ENCODE measurements at regions not wholly inside any gene's neighbourhood (a gene's known extent, or its start where the extent isn't known, plus 50 kb on each side); places are given as distances from the start of the nearest gene placed in this dataset.

- H3K9ac ChIP-seq (ENCODE audit: low read length) = no peak overlapping the region
- H2BK120ac ChIP-seq (ENCODE audit: insufficient read depth, low read length, poor library complexity) = no peak overlapping the region
- H4K91ac ChIP-seq (ENCODE audit: low read depth, low read length) = no peak overlapping the region
- WGBS (ENCODE audit: extremely low coverage, insufficient coverage, insufficient read length) = no CpG with 5 or more reads among the region's 1 CpG
- H3K27ac ChIP-seq (ENCODE audit: low read depth, low read length) = no peak overlapping the region
- no peaks in the 10 kb centered on the region for H3K4me1 ChIP-seq (ENCODE audit: control insufficient read depth in 1 of 2, insufficient read depth in 2 of 2, low read length in 2 of 2)
- DNase-seq = no peak
- no peak overlapping the region for H2BK5ac ChIP-seq (ENCODE audit: low read depth, low read length, poor library complexity)
- H3K14ac ChIP-seq (ENCODE audit: low read length) = no peak overlapping the region
- no peak overlapping the region for H3K4me2 ChIP-seq (ENCODE audit: low read length)
- H3K27me3 ChIP-seq (ENCODE audit: insufficient read depth, low read length) = no peaks in the 10 kb centered on the region
- no peak overlapping the region for H3K4ac ChIP-seq (ENCODE audit: low read depth, low read length)
- H3K23ac ChIP-seq (ENCODE audit: low read length) = no peak overlapping the region
- no peaks in the 10 kb centered on the region for H3K36me3 ChIP-seq (ENCODE audit: control insufficient read depth in 1 of 2, insufficient read depth in 2 of 2, low read length in 2 of 2)
- H3K18ac ChIP-seq (ENCODE audit: low read length) = no peak overlapping the region
- H2AK5ac ChIP-seq (ENCODE audit: low read length) = no peak overlapping the region
- no peak overlapping the region for H2AFZ ChIP-seq (ENCODE audit: insufficient read depth, low read length, poor library complexity)
- H3K9me3 ChIP-seq (ENCODE audit: insufficient read depth, low read depth, low read length) = no peaks in the 10 kb centered on the region
- no peaks in the 10 kb centered on the region for H3K79me2 ChIP-seq (ENCODE audit: control insufficient read depth, insufficient read depth, low read length, poor library complexity)
- H4K8ac ChIP-seq (ENCODE audit: low read depth, low read length) = no peak overlapping the region
- H3K4me3 ChIP-seq (ENCODE audit: low read depth, low read length) = no peak overlapping the region
- no peak overlapping the region for H4K12ac ChIP-seq (ENCODE audit: low read depth, low read length)
- no peak overlapping the region for H2BK12ac ChIP-seq (ENCODE audit: low read length)
- H3K79me1 ChIP-seq (ENCODE audit: low read length) = no peaks in the 10 kb centered on the region
Observed at GRCh38 chr18:71707985-71708500, 836.1 kb downstream of the CBLN2 start.

DNA sequence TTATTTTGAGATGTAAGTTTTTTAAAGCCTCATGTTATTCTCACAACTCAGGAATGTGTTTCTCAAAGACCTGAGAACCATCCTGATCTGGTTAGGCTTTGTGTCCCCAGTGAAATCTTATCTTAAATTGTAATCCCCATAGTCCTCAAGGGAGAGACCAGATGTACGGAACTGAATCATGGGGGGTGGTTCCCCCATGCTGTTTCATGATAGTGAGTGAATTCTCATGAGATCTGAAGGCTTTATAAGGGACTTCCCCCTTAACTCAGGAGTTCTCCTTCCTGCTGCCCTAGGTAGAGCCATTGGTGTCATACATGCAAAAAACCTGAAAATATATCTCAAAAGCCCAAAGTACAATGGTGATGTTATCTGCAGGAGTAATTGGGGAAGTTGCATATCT is 836.7 kb downstream of the CBLN2 start:
- Histone ChIP-seq H4K12ac (ENCODE audit: low read depth, low read length) (no peak overlapping the region), H3K79me1 (ENCODE audit: low read length) (no peaks in the 10 kb centered on the region), H2BK12ac (ENCODE audit: low read length) (no peak overlapping the region), H3K4ac (ENCODE audit: low read depth, low read length) (no peak overlapping the region), H3K36me3 (ENCODE audit: control insufficient read depth in 1 of 2, insufficient read depth in 2 of 2, low read length in 2 of 2) (no peaks in the 10 kb centered on the region), H2AK5ac (ENCODE audit: low read length) (no peak overlapping the region), H2BK120ac (ENCODE audit: insufficient read depth, low read length, poor library complexity) (no peak overlapping the region), H3K27me3 (ENCODE audit: insufficient read depth, low read length) (no peaks in the 10 kb centered on the region), H3K23ac (ENCODE audit: low read length) (no peak overlapping the region), H4K8ac (ENCODE audit: low read depth, low read length) (no peak overlapping the region), H3K4me2 (ENCODE audit: low read length) (no peak overlapping the region), H4K91ac (ENCODE audit: low read depth, low read length) (no peak overlapping the region), H3K79me2 (ENCODE audit: control insufficient read depth, insufficient read depth, low read length, poor library complexity) (no peaks in the 10 kb centered on the region), H3K4me3 (ENCODE audit: low read depth, low read length) (no peak overlapping the region), H3K27ac (ENCODE audit: low read depth, low read length) (no peak overlapping the region), H3K9ac (ENCODE audit: low read length) (no peak overlapping the region), H2AFZ (ENCODE audit: insufficient read depth, low read length, poor library complexity) (no peak overlapping the region), H3K4me1 (ENCODE audit: control insufficient read depth in 1 of 2, insufficient read depth in 2 of 2, low read length in 2 of 2) (no peaks in the 10 kb centered on the region), H2BK5ac (ENCODE audit: low read depth, low read length, poor library complexity) (no peak overlapping the region), H3K9me3 (ENCODE audit: insufficient read depth, low read depth, low read length) (no peaks in the 10 kb centered on the region), H3K18ac (ENCODE audit: low read length) (no peak overlapping the region), H3K14ac (ENCODE audit: low read length) (no peak overlapping the region)
- WGBS (ENCODE audit: extremely low coverage, insufficient coverage, insufficient read length) = no CpG with 5 or more reads among the region's 1 CpG
- DNase-seq = no peak

GRCh38 chr18:71689416-71690160 is 854.6 kb downstream of the CBLN2 start:
- H3K79me1 ChIP-seq (ENCODE audit: low read length) = no peaks in the 10 kb centered on the region
- no peak overlapping the region for H3K27ac ChIP-seq (ENCODE audit: low read depth, low read length)
- no peaks in the 10 kb centered on the region for H3K79me2 ChIP-seq (ENCODE audit: control insufficient read depth, insufficient read depth, low read length, poor library complexity)
- H2BK5ac ChIP-seq (ENCODE audit: low read depth, low read length, poor library complexity) = no peak overlapping the region
- no peak overlapping the region for H3K4me3 ChIP-seq (ENCODE audit: low read depth, low read length)
- no peak overlapping the region for H3K4ac ChIP-seq (ENCODE audit: low read depth, low read length)
- H3K36me3 ChIP-seq (ENCODE audit: control insufficient read depth in 1 of 2, insufficient read depth in 2 of 2, low read length in 2 of 2) = no peaks in the 10 kb centered on the region
- H4K91ac ChIP-seq (ENCODE audit: low read depth, low read length) = no peak overlapping the region
- no peak overlapping the region for H3K23ac ChIP-seq (ENCODE audit: low read length)
- H3K4me2 ChIP-seq (ENCODE audit: low read length) = no peak overlapping the region
- H2AK5ac ChIP-seq (ENCODE audit: low read length) = no peak overlapping the region
- no peak overlapping the region for H4K8ac ChIP-seq (ENCODE audit: low read depth, low read length)
- no CpG with 5 or more reads among the region's 2 CpGs for WGBS (ENCODE audit: extremely low coverage, insufficient coverage, insufficient read length)
- H3K14ac ChIP-seq (ENCODE audit: low read length) = no peak overlapping the region
- no peak overlapping the region for H2BK120ac ChIP-seq (ENCODE audit: insufficient read depth, low read length, poor library complexity)
- H3K18ac ChIP-seq (ENCODE audit: low read length) = no peak overlapping the region
- no peaks in the 10 kb centered on the region for H3K4me1 ChIP-seq (ENCODE audit: control insufficient read depth in 1 of 2, insufficient read depth in 2 of 2, low read length in 2 of 2)
- DNase-seq = no peak
- H3K9me3 ChIP-seq (ENCODE audit: insufficient read depth, low read depth, low read length) = no peaks in the 10 kb centered on the region
- H3K27me3 ChIP-seq (ENCODE audit: insufficient read depth, low read length) = no peaks in the 10 kb centered on the region
- H2BK12ac ChIP-seq (ENCODE audit: low read length) = no peak overlapping the region
- H4K12ac ChIP-seq (ENCODE audit: low read depth, low read length) = no peak overlapping the region
- no peak overlapping the region for H3K9ac ChIP-seq (ENCODE audit: low read length)
- H2AFZ ChIP-seq (ENCODE audit: insufficient read depth, low read length, poor library complexity) = no peak overlapping the region

DNA sequence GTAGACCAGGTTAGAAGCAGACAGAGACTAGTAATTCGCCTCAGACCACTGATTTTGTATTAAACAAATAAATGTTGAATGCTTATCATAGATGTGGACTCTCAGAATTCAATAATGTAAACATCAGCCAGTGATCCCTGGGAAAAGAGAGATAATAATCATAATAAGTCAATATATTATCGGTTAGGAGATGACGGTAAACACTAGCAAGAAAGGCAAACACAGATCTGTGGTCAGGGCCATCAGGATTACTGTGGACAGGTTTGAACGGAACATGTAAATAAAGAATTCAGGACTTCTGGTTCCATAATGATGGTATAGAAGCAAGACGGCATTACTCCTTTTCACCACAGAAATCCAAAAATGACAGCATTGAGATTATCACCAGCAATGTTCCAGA is 861.6 kb downstream of the CBLN2 start:
- Histone ChIP-seq H3K4me3 (ENCODE audit: low read depth, low read length) (no peak overlapping the region), H3K27me3 (ENCODE audit: insufficient read depth, low read length) (no peaks in the 10 kb centered on the region), H3K18ac (ENCODE audit: low read length) (no peak overlapping the region), H3K4ac (ENCODE audit: low read depth, low read length) (no peak overlapping the region), H3K79me1 (ENCODE audit: low read length) (no peaks in the 10 kb centered on the region), H3K9ac (ENCODE audit: low read length) (no peak overlapping the region), H3K79me2 (ENCODE audit: control insufficient read depth, insufficient read depth, low read length, poor library complexity) (no peaks in the 10 kb centered on the region), H4K12ac (ENCODE audit: low read depth, low read length) (no peak overlapping the region), H2BK5ac (ENCODE audit: low read depth, low read length, poor library complexity) (no peak overlapping the region), H3K9me3 (ENCODE audit: insufficient read depth, low read depth, low read length) (no peaks in the 10 kb centered on the region), H3K36me3 (ENCODE audit: control insufficient read depth in 1 of 2, insufficient read depth in 2 of 2, low read length in 2 of 2) (no peaks in the 10 kb centered on the region), H3K23ac (ENCODE audit: low read length) (no peak overlapping the region), H2BK120ac (ENCODE audit: insufficient read depth, low read length, poor library complexity) (no peak overlapping the region), H3K14ac (ENCODE audit: low read length) (no peak overlapping the region), H4K91ac (ENCODE audit: low read depth, low read length) (no peak overlapping the region), H3K27ac (ENCODE audit: low read depth, low read length) (no peak overlapping the region), H3K4me1 (ENCODE audit: control insufficient read depth in 1 of 2, insufficient read depth in 2 of 2, low read length in 2 of 2) (no peaks in the 10 kb centered on the region), H3K4me2 (ENCODE audit: low read length) (no peak overlapping the region), H2AK5ac (ENCODE audit: low read length) (no peak overlapping the region), H2AFZ (ENCODE audit: insufficient read depth, low read length, poor library complexity) (no peak overlapping the region), H2BK12ac (ENCODE audit: low read length) (no peak overlapping the region), H4K8ac (ENCODE audit: low read depth, low read length) (no peak overlapping the region)
- WGBS (ENCODE audit: extremely low coverage, insufficient coverage, insufficient read length) = no CpG with 5 or more reads among the region's 5 CpGs
- no peak for DNase-seq
